ENCODE measurements at regions not wholly inside any gene's neighbourhood (a gene's known extent, or its start where the extent isn't known, plus 50 kb on each side); places are given as distances from the start of the nearest gene placed in this dataset.

- no peak for DNase-seq
These were observed 133.0 kb upstream of the CELF4 start for GRCh38 chr18:37698508-37699040.

- DNase-seq, result no peak
These were observed 128.9 kb upstream of the CELF4 start for GRCh38 chr18:37694516-37694915.

GRCh38 chr18:37691162-37691561, 125.6 kb upstream of the CELF4 start:
- DNase-seq, result no peak

- DNase-seq, result no peak
These were observed 124.2 kb upstream of the CELF4 start for GRCh38 chr18:37689841-37690240.

- no peak for DNase-seq
These were observed 119.0 kb upstream of the CELF4 start for GRCh38 chr18:37684590-37684989.

GRCh38 chr18:37684183-37684582, 118.6 kb upstream of the CELF4 start:
- DNase-seq, result no peak

GRCh38 chr18:37680911-37681310, 115.3 kb upstream of the CELF4 start:
- DNase-seq, result no peak

GRCh38 chr18:37676276-37676675, 110.7 kb upstream of the CELF4 start:
- no peak for DNase-seq

- no peak for DNase-seq
These were observed 110.1 kb upstream of the CELF4 start for GRCh38 chr18:37675699-37676098.

- no peak for DNase-seq
These were observed 109.0 kb upstream of the CELF4 start for GRCh38 chr18:37674570-37674969.

- DNase-seq, result no peak
These were observed 108.1 kb upstream of the CELF4 start for GRCh38 chr18:37673671-37674070.

GRCh38 chr18:37672932-37673595, 107.5 kb upstream of the CELF4 start:
- DNase-seq, result no peak

GRCh38 chr18:37672001-37672400, 106.4 kb upstream of the CELF4 start:
- no peak for DNase-seq

- DNase-seq, result no peak
These were observed 105.9 kb upstream of the CELF4 start for GRCh38 chr18:37671530-37671929.

- no peak for DNase-seq
These were observed 105.5 kb upstream of the CELF4 start for GRCh38 chr18:37671119-37671518.

- no peak for DNase-seq
These were observed 104.5 kb upstream of the CELF4 start for GRCh38 chr18:37669991-37670534.

- DNase-seq, result no peak
These were observed 103.6 kb upstream of the CELF4 start for GRCh38 chr18:37668971-37669747.

- no peak for DNase-seq
These were observed 102.2 kb upstream of the CELF4 start for GRCh38 chr18:37667836-37668235.

- DNase-seq, result no peak
These were observed 101.4 kb upstream of the CELF4 start for GRCh38 chr18:37666991-37667390.

- no peak for DNase-seq
These were observed 100.9 kb upstream of the CELF4 start for GRCh38 chr18:37666451-37666850.

GRCh38 chr18:37665346-37665745, 99.7 kb upstream of the CELF4 start:
- no peak for DNase-seq

GRCh38 chr18:37663446-37663845, 97.8 kb upstream of the CELF4 start:
- DNase-seq, result no peak

GRCh38 chr18:37662546-37663339, 97.1 kb upstream of the CELF4 start:
- no peak for DNase-seq

All from NCI-H1048 (cell line).